Esophagus (tissue), 2 donors: ENCODE measurements at regions not wholly inside any gene's neighbourhood (a gene's known extent, or its start where the extent isn't known, plus 50 kb on each side); places are given as distances from the start of the nearest gene placed in this dataset.

Experiments
- H3K27ac ChIP-seq, 2 donors: one replicate each; pipeline ENCODE4 v1.5.1; 2013; ENCODE audit warnings: low read depth in 2 of 2, mild to moderate bottlenecking in 2 of 2, inconsistent platforms in 1 of 2, low read length in 1 of 2, moderate library complexity in 1 of 2
- H3K27me3 ChIP-seq, 2 donors: one replicate each; pipeline ENCODE4 v1.6.1; 2013; ENCODE audit warnings: low read length in 2 of 2, control low read depth in 1 of 2, mild to moderate bottlenecking in 1 of 2; ENCODE audit not compliant: insufficient read depth in 2 of 2, control insufficient read depth in 1 of 2
- H3K36me3 ChIP-seq, 2 donors: one replicate each; pipeline ENCODE4 v1.6.1; 2013; ENCODE audit warnings: low read length in 1 of 2; ENCODE audit not compliant: control insufficient read depth in 2 of 2, insufficient read depth in 2 of 2
- H3K4me1 ChIP-seq, 2 donors: one replicate each; pipeline ENCODE4 v1.6.1; 2013; ENCODE audit warnings: low read length in 1 of 2; ENCODE audit not compliant: control insufficient read depth in 2 of 2, insufficient read depth in 2 of 2
- H3K4me3 ChIP-seq, 2 donors: one replicate each; pipeline ENCODE4 v1.5.1; 2013; ENCODE audit warnings: low read length in 2 of 2, mild to moderate bottlenecking in 2 of 2, low read depth in 1 of 2, moderate library complexity in 1 of 2
- H3K9me3 ChIP-seq, 2 donors: one replicate each; pipeline ENCODE4 v1.6.1; 2013; ENCODE audit warnings: mild to moderate bottlenecking in 2 of 2, low read depth in 1 of 2, low read length in 1 of 2, moderate library complexity in 1 of 2; ENCODE audit not compliant: control insufficient read depth in 2 of 2, insufficient read depth in 1 of 2
- WGBS, 2 donors: extraction: QIAGEN DNeasy Blood & Tissue Kit; methylation state at CpG; one replicate each; pipeline ENCODE4 v1.1.7; 2013; 5-methylcytosine and 5-hydroxymethylcytosine counted together
- donor health status: healthy with polysubstance abuse.
- donor health status: Bipolar disorder and iron deficiency.

DNA sequence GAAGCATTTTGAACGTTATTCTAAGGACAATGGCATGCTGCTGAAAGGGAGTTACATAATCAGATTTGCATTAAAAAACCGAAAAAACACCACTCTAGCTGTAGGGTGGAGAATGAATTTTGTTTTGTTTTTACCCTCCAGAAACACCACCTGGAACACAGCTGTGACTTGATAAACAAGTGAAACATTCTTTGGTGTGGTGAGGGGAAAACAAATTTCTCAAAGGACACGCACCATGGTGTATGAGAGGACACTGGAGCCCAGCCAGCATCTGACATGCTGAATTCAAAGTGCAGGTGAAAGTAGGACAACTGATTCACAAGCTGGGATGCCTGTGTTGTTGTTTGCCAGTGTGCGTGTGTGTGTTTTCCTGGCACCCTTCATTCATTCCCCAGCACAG is 554.5 kb upstream of the TBL1XR1 start:
- H3K4me1 ChIP-seq: peaks cover 0 to 3% of the 10 kb centered on the region in 2 donors
- no peaks in the 10 kb centered on the region for H3K9me3 ChIP-seq
- 64 to 71% methylated on average over 4 of the region's 4 CpGs for WGBS, 2 donors
- no peak overlapping the region for H3K27ac ChIP-seq
- no peaks in the 10 kb centered on the region for H3K36me3 ChIP-seq
- H3K4me3 ChIP-seq: no peak overlapping the region
- H3K27me3 ChIP-seq: no peaks in the 10 kb centered on the region

DNA sequence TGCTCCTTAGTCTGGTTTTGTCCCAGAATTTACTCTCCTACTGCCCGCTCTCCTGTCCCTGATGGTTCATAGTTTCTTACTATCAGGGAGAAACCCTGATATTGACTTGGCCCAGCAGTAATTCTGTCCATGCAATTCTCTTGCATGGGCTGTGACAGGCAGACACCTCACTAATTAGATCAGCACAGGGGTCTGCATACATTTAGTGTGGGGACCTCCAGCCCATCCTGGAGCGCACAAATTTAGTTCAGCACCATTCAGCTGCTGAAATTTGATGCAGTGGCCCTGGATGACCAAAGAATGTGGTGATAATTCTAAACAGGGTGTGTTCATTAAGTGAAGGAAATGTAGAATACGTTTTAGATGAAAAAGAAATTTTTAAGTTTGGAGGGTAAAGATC is 555.5 kb upstream of the TBL1XR1 start:
- WGBS, 2 donors: 88 to 94% methylated on average over 3 of the region's 3 CpGs
- Histone ChIP-seq H3K4me3 (no peak overlapping the region), H3K9me3 (no peaks in the 10 kb centered on the region), H3K4me1 (no peaks in the 10 kb centered on the region), H3K27me3 (no peaks in the 10 kb centered on the region), H3K27ac (no peak overlapping the region), H3K36me3 (no peaks in the 10 kb centered on the region)

DNA sequence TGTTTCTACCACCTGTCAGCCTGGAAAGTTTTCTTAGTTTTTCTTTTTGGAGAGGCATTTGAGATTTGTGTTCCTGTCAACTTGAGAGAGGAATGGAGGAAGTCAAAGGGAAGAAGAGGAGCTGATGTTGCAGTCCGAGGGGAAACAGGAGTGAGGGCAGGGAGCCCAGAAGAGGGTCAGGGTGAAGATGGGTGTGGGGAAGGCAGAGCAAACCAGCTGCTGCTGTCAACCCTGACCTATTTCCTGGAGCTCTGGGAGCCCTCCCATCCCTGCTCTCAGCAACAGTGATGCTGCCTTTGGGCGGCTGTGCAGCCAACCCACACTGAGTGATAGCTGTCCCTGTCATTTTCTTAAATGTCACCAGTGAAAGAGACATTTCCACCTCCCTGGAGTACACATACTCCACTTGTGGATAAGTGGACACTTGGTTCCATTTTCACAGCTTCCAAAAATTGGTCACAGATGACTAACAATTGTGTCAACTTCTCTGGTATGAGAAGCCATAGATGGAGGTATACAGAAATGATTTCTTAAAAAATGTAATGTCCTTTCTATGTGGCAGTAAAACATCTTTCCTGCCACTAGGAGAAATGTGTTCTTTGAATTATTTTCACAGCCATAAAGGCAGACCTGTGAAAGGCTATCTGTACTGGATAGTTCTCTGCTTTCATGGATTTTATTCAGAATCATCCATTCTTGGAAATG is 556.3 kb upstream of the TBL1XR1 start:
- WGBS, 2 donors: 45 to 57% methylated on average over 2 of the region's 2 CpGs
- Histone ChIP-seq H3K9me3 (no peaks in the 10 kb centered on the region), H3K36me3 (no peaks in the 10 kb centered on the region), H3K27me3 (no peaks in the 10 kb centered on the region), H3K4me3 (no peak overlapping the region), H3K27ac (no peak overlapping the region), H3K4me1 (no peaks in the 10 kb centered on the region)

DNA sequence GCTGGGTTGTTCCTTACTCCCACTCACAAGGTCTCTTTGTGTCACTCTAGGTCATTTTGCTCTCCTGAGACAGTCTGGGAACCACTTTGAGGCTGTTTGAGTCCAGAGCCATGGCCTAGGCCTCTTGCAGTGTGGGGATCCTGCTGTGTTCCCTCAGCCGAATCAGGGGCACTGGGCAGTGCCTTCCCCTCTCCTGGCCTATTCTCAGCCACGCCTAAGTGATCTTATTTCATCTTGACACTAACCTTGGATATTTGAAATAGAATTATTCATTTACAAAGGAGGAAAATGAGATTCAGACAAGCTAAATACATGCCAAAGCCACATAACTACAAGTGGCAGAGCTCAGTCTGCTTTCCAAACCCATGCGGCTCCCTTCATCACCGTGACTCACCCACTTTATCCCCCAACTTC is 557.2 kb upstream of the TBL1XR1 start:
- Histone ChIP-seq H3K9me3 (no peaks in the 10 kb centered on the region), H3K4me1 (no peaks in the 10 kb centered on the region), H3K27me3 (no peaks in the 10 kb centered on the region), H3K36me3 (no peaks in the 10 kb centered on the region), H3K27ac (no peak overlapping the region), H3K4me3 (no peak overlapping the region)
- WGBS, 2 donors: 92 to 98% methylated on average over 4 of the region's 4 CpGs

DNA sequence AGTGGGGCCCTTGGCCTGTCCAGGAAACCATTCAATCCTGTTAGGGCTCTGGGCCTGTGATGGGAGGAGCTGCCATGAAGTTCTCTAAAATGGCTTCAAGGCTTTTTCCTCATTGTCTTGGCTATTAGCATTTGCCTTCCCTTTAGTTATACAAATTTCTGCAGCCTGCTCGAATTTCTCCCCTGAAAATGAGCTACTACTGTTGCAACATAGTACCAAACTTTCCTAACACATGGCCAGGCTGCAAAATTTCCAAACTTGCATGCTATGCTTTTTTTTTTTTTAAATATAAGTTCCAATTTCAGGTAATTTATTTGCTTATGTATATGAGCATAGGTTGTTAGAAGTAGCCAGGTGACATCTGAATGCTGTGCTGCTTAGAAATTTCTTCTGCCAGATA is 560.8 kb upstream of the TBL1XR1 start:
- no peaks in the 10 kb centered on the region for H3K9me3 ChIP-seq
- no peaks in the 10 kb centered on the region for H3K4me1 ChIP-seq
- 67 to 78% methylated on average over 1 of the region's 1 CpG for WGBS, 2 donors
- no peaks in the 10 kb centered on the region for H3K27me3 ChIP-seq
- H3K4me3 ChIP-seq: no peak overlapping the region
- no peak overlapping the region for H3K27ac ChIP-seq
- no peaks in the 10 kb centered on the region for H3K36me3 ChIP-seq

DNA sequence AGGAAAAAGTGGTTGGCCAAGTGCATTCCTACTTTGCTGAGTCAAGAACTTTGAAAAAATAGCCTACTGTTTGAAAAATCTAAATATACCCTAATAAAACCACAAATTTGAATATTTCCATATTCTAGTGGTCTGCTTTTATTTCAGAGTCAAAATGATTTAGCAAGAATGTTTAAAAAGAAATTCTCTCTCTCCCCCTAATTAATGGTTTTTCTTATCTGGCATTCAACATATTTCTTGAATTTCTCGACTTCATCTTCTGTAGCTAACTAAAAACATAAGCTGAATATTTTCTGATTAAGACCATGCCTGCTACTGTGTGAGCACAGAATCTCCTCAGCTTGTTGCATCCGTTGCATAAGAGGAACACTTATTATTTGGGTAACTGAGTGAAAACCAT is 563.5 kb upstream of the TBL1XR1 start:
- no peaks in the 10 kb centered on the region for H3K27me3 ChIP-seq
- no peaks in the 10 kb centered on the region for H3K9me3 ChIP-seq
- no peaks in the 10 kb centered on the region for H3K36me3 ChIP-seq
- H3K27ac ChIP-seq: no peak overlapping the region
- H3K4me1 ChIP-seq: no peaks in the 10 kb centered on the region
- WGBS, 2 donors: 78 to 80% methylated on average over 2 of the region's 2 CpGs
- no peak overlapping the region for H3K4me3 ChIP-seq

DNA sequence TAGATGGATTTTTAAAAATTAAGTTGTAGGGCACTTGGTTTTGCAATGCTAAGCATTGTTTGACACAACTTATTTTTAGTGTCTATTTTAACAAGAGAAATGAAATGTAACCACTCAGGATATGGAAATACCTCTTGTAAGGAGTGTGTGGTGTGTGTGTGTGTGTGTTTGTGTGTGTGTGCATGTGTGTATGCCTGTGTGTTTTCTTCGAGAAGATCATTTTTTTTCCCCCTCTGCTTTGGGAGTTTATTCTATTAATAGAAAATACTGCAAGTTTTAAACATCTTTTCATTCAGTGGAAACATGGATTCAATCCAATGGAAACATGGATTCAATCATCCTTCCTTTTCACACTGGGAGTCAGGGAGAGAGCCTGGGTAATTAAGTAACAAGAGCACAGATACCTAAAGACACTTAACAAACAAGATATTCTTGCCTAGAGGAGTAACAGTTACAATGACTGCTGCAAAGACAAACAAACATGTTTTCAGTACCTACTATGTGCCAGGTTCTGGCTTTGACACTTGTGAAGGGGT is 567.2 kb upstream of the TBL1XR1 start:
- Histone ChIP-seq H3K4me1 (no peaks in the 10 kb centered on the region), H3K36me3 (no peaks in the 10 kb centered on the region), H3K9me3 (no peaks in the 10 kb centered on the region), H3K27me3 (no peaks in the 10 kb centered on the region), H3K27ac (no peak overlapping the region), H3K4me3 (no peak overlapping the region)
- WGBS, 2 donors: 58 to 68% methylated on average over 1 of the region's 1 CpG

DNA sequence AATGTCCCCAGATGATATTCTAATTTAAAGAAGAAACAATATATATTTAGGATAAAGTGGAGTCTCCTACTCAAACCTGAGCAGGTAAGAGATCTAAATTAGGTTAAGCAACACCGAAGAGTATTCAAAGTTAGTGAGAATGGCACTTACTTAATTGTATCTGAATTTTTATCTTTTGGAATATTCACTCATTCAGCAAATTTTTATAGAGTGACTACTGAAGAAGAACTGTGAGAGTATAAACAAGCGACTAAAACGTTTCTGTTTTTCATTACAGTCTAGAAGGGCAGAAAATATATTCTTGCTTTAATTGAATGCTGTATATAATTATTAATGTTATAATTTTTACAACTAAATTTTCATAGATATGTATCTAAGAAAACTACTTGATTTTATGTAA is 567.7 kb upstream of the TBL1XR1 start:
- H3K27ac ChIP-seq: no peak overlapping the region
- H3K27me3 ChIP-seq: no peaks in the 10 kb centered on the region
- 76 to 83% methylated on average over 3 of the region's 3 CpGs for WGBS, 2 donors
- no peaks in the 10 kb centered on the region for H3K36me3 ChIP-seq
- no peaks in the 10 kb centered on the region for H3K9me3 ChIP-seq
- no peaks in the 10 kb centered on the region for H3K4me1 ChIP-seq
- H3K4me3 ChIP-seq: no peak overlapping the region

DNA sequence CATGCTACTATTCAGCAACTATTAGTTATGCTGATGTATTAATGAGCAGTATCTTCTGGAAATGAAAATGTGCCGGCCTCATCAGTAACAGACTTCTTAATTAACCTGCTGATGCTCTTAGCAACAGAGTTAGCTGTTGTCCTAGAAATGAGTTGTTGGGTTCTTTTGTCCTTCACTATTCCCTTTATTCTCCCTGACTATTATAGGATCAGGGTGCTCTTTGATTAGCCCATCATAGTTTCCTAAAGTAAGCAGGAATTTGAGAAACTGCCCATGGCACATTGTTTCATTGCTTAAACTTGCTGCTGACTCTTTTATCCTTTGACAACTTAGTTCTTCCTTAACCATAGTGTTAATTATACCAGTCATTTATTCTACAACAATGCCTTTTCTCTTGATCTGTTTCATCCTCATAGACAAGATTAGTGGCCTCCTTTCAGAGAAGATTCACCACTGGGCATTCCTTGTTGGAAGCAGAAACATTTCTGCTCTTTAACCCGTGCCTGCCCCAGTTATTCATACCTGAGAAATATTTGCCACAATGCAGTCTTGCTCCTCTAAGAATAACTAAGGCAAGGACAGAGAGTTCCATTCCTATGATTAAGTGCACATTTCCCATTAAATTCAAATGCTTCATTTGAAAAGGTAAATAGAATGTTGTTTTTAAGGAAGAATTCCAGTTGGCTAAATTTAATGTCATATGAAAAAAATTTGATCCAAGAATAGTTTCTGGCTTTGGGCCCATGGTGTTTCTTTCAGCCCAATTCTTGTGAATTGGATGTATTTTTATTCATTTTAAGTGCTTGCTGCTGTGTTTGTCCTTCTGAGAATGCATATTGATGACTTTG is 573.3 kb upstream of the TBL1XR1 start:
- Histone ChIP-seq H3K27ac (no peak overlapping the region), H3K27me3 (no peaks in the 10 kb centered on the region), H3K4me1 (no peaks in the 10 kb centered on the region), H3K36me3 (no peaks in the 10 kb centered on the region), H3K4me3 (no peak overlapping the region), H3K9me3 (no peaks in the 10 kb centered on the region)
- WGBS, 2 donors: 39 to 61% methylated on average over 2 of the region's 2 CpGs
